ENCODE measurements at regions not wholly inside any gene's neighbourhood (a gene's known extent, or its start where the extent isn't known, plus 50 kb on each side); places are given as distances from the start of the nearest gene placed in this dataset.

- intact Hi-C loops (cut with DNase I; ENCODE audit: low total_unique reads): no loop called here
- no peaks in the 10 kb centered on the region for H3K4me1 ChIP-seq
- H3K9me3 ChIP-seq: no peaks in the 10 kb centered on the region
- no peak for TF ChIP-seq CTCF (IDR thresholded peaks at IDR 0.05)
- TF ChIP-seq POLR2A (IDR thresholded peaks at IDR 0.05): no peak
- H3K27me3 ChIP-seq: no peaks in the 10 kb centered on the region
- no peak overlapping the region for H3K4me3 ChIP-seq
- no peaks in the 10 kb centered on the region for H3K36me3 ChIP-seq (ENCODE audit: low read depth, missing control alignments)
- no peak for DNase-seq
- no peak overlapping the region for H3K27ac ChIP-seq
Measured at GRCh38 chr2:147222506-147222905, 622.3 kb upstream of the ACVR2A start.

GRCh38 chr2:147214914-147215313 is 629.9 kb upstream of the ACVR2A start:
- Histone ChIP-seq H3K27ac (no peak overlapping the region), H3K36me3 (ENCODE audit: low read depth, missing control alignments) (no peaks in the 10 kb centered on the region), H3K4me1 (no peaks in the 10 kb centered on the region), H3K27me3 (no peaks in the 10 kb centered on the region), H3K9me3 (no peaks in the 10 kb centered on the region), H3K4me3 (no peak overlapping the region)
- DNase-seq: no peak
- 59 to 72% methylated on average over 2 of the region's 2 CpGs for WGBS, 2 donors
- no peak for TF ChIP-seq POLR2A (IDR thresholded peaks at IDR 0.05)
- TF ChIP-seq CTCF (IDR thresholded peaks at IDR 0.05): no peak
- intact Hi-C loops (cut with DNase I; ENCODE audit: low total_unique reads): no loop called here

GRCh38 chr2:147211484-147211883 is 633.3 kb upstream of the ACVR2A start:
- no peak for DNase-seq
- Histone ChIP-seq H3K9me3 (no peaks in the 10 kb centered on the region), H3K27ac (no peak overlapping the region), H3K36me3 (ENCODE audit: low read depth, missing control alignments) (no peaks in the 10 kb centered on the region), H3K4me1 (no peaks in the 10 kb centered on the region), H3K27me3 (no peaks in the 10 kb centered on the region), H3K4me3 (no peak overlapping the region)
- intact Hi-C loops (cut with DNase I; ENCODE audit: low total_unique reads): no loop called here
- TF ChIP-seq POLR2A (IDR thresholded peaks at IDR 0.05) (no peak), CTCF (IDR thresholded peaks at IDR 0.05) (no peak)

- TF ChIP-seq CTCF (IDR thresholded peaks at IDR 0.05) (no peak), POLR2A (IDR thresholded peaks at IDR 0.05) (no peak)
- Histone ChIP-seq H3K27me3 (no peaks in the 10 kb centered on the region), H3K36me3 (ENCODE audit: low read depth, missing control alignments) (no peaks in the 10 kb centered on the region), H3K27ac (no peak overlapping the region), H3K4me1 (no peaks in the 10 kb centered on the region), H3K4me3 (no peak overlapping the region), H3K9me3 (no peaks in the 10 kb centered on the region)
- intact Hi-C loops (cut with DNase I; ENCODE audit: low total_unique reads): no loop called here
- no peak for DNase-seq
Measured at GRCh38 chr2:147204102-147204501, 640.7 kb upstream of the ACVR2A start.

- H3K4me3 ChIP-seq: no peak overlapping the region
- no peaks in the 10 kb centered on the region for H3K9me3 ChIP-seq
- WGBS, 2 donors: 56 to 66% methylated on average over 5 of the region's 5 CpGs
- TF ChIP-seq POLR2A (IDR thresholded peaks at IDR 0.05) (no peak), CTCF (IDR thresholded peaks at IDR 0.05) (no peak)
- intact Hi-C loops (cut with DNase I; ENCODE audit: low total_unique reads): no loop called here
- no peak for DNase-seq
- no peaks in the 10 kb centered on the region for H3K4me1 ChIP-seq
- H3K27me3 ChIP-seq: no peaks in the 10 kb centered on the region
- no peak overlapping the region for H3K27ac ChIP-seq
- H3K36me3 ChIP-seq (ENCODE audit: low read depth, missing control alignments): no peaks in the 10 kb centered on the region
Measured at GRCh38 chr2:147198651-147199171, 646.1 kb upstream of the ACVR2A start.

Measured in testis (tissue), 2 donors.